ENCODE measurements at regions not wholly inside any gene's neighbourhood (a gene's known extent, or its start where the extent isn't known, plus 50 kb on each side); places are given as distances from the start of the nearest gene placed in this dataset.

GRCh38 chr20:11323816-11324215 lies 593.9 kb upstream of the BTBD3 start:
- Mint-ChIP-seq H3K27ac (no peak overlapping the region), H3K9me3 (peaks cover 16% of the 10 kb centered on the region), H3K36me3 (ENCODE audit: low read depth) (no peaks in the 10 kb centered on the region), H3K4me3 (no peak overlapping the region), H3K4me1 (ENCODE audit: low read depth) (no peaks in the 10 kb centered on the region), H3K27me3 (no peaks in the 10 kb centered on the region)
- intact Hi-C loops (cut with DNase I, micrococcal nuclease): no loop called here
- ChIA-PET POLR2A (no interaction called here), CTCF (no interaction called here)
- Histone ChIP-seq H3K27me3 (ENCODE audit: control insufficient read depth in 1 of 2, insufficient read depth in 2 of 2, low read length in 2 of 2) (no peaks in the 10 kb centered on the region), H3K4me3 (ENCODE audit: low read length) (no peak overlapping the region), H3K36me3 (ENCODE audit: insufficient read depth, low read length) (no peaks in the 10 kb centered on the region), H3K9me3 (ENCODE audit: control insufficient read depth in 1 of 2, insufficient read depth in 1 of 2, low read length in 2 of 2) (peaks cover 0 to 3% of the 10 kb centered on the region in 2 experiments), H3K4me1 (ENCODE audit: insufficient read depth, low read length) (no peaks in the 10 kb centered on the region), H3K27ac (ENCODE audit: low read depth in 1 of 2, low read length in 2 of 2) (no peak overlapping the region)
- no peak for TF ChIP-seq CTCF (IDR thresholded peaks at IDR 0.05)
- DNase-seq: no peak
- no peak for ATAC-seq (ENCODE audit: poor library complexity)

- ATAC-seq (ENCODE audit: poor library complexity): no peak
- intact Hi-C loops (cut with DNase I, micrococcal nuclease): no loop called here
- CTCF ChIA-PET: no interaction called here
Measured at GRCh38 chr20:11324990-11325389, 592.7 kb upstream of the BTBD3 start.

GRCh38 chr20:11328839-11329238 lies 588.9 kb upstream of the BTBD3 start:
- POLR2A ChIA-PET: no interaction called here
- no peaks in the 10 kb centered on the region for H3K36me3 Mint-ChIP-seq (ENCODE audit: low read depth)
- no peak overlapping the region for H3K27ac Mint-ChIP-seq
- intact Hi-C loops (cut with DNase I, micrococcal nuclease): no loop called here
- H3K9me3 ChIP-seq (ENCODE audit: control insufficient read depth in 1 of 2, insufficient read depth in 1 of 2, low read length in 2 of 2): no peaks in the 10 kb centered on the region
- peaks cover 19% of the 10 kb centered on the region for H3K9me3 Mint-ChIP-seq
- no peak for TF ChIP-seq CTCF (IDR thresholded peaks at IDR 0.05)
- no peak for ATAC-seq (ENCODE audit: poor library complexity)
- H3K27ac ChIP-seq (ENCODE audit: low read depth in 1 of 2, low read length in 2 of 2): no peak overlapping the region
- no peak overlapping the region for H3K4me3 ChIP-seq (ENCODE audit: low read length)
- H3K4me1 ChIP-seq (ENCODE audit: insufficient read depth, low read length): no peaks in the 10 kb centered on the region
- H3K36me3 ChIP-seq (ENCODE audit: insufficient read depth, low read length): no peaks in the 10 kb centered on the region
- no peaks in the 10 kb centered on the region for H3K27me3 ChIP-seq (ENCODE audit: control insufficient read depth in 1 of 2, insufficient read depth in 2 of 2, low read length in 2 of 2)
- CTCF ChIA-PET: no interaction called here
- no peaks in the 10 kb centered on the region for H3K27me3 Mint-ChIP-seq
- DNase-seq: no peak
- no peak overlapping the region for H3K4me3 Mint-ChIP-seq
- no peaks in the 10 kb centered on the region for H3K4me1 Mint-ChIP-seq (ENCODE audit: low read depth)

More at GRCh38 chr20:11324990-11325389, 592.7 kb upstream of the BTBD3 start:
- Mint-ChIP-seq H3K27ac (no peak overlapping the region), H3K4me1 (ENCODE audit: low read depth) (no peaks in the 10 kb centered on the region), H3K27me3 (no peaks in the 10 kb centered on the region), H3K4me3 (no peak overlapping the region), H3K36me3 (ENCODE audit: low read depth) (no peaks in the 10 kb centered on the region), H3K9me3 (peaks cover 19% of the 10 kb centered on the region)
- TF ChIP-seq CTCF (IDR thresholded peaks at IDR 0.05): no peak
- no peaks in the 10 kb centered on the region for H3K9me3 ChIP-seq (ENCODE audit: control insufficient read depth in 1 of 2, insufficient read depth in 1 of 2, low read length in 2 of 2)
- H3K4me1 ChIP-seq (ENCODE audit: insufficient read depth, low read length): no peaks in the 10 kb centered on the region
- H3K27me3 ChIP-seq (ENCODE audit: control insufficient read depth in 1 of 2, insufficient read depth in 2 of 2, low read length in 2 of 2): no peaks in the 10 kb centered on the region
- H3K4me3 ChIP-seq (ENCODE audit: low read length): no peak overlapping the region
- no peak for DNase-seq
- no peak overlapping the region for H3K27ac ChIP-seq (ENCODE audit: low read depth in 1 of 2, low read length in 2 of 2)
- H3K36me3 ChIP-seq (ENCODE audit: insufficient read depth, low read length): no peaks in the 10 kb centered on the region
- POLR2A ChIA-PET: no interaction called here

Measured in CD4-positive, alpha-beta T cell (primary cell).